Breast epithelium (tissue), 3 donors: ENCODE measurements at regions not wholly inside any gene's neighbourhood (a gene's known extent, or its start where the extent isn't known, plus 50 kb on each side); places are given as distances from the start of the nearest gene placed in this dataset.

ENCODE experiments used
- CTCF ChIP-seq, 3 donors: fragments of 450-650 bp; IDR thresholded peaks; one replicate each; pipeline ENCODE4 v1.5.1; 2016 to 2017; ENCODE audit warnings: antibody characterized with exemption in 3 of 3, mild to moderate bottlenecking in 3 of 3, moderate library complexity in 3 of 3
- POLR2A ChIP-seq: fragments of 450-650 bp; IDR thresholded peaks from one replicate; pipeline ENCODE4 v1.6.1; 2016; ENCODE audit warnings: antibody characterized with exemption, mild to moderate bottlenecking, moderate library complexity
- POLR2AphosphoS5 ChIP-seq, 3 donors: sonication (generic); formaldehyde crosslinking; IDR thresholded peaks; one replicate each; pipeline ENCODE4 v1.6.1; 2017; ENCODE audit warnings: antibody characterized with exemption in 3 of 3

GRCh38 chr10:123579675-123580074 is 86.5 kb upstream of the GPR26 start:
- no peak for TF ChIP-seq CTCF (IDR thresholded peaks at IDR 0.05)
- TF ChIP-seq POLR2A: no peak
- TF ChIP-seq POLR2AphosphoS5 (IDR thresholded peaks at IDR 0.05): no peak
